AG04449 (cell line): ENCODE measurements at regions not wholly inside any gene's neighbourhood (a gene's known extent, or its start where the extent isn't known, plus 50 kb on each side); places are given as distances from the start of the nearest gene placed in this dataset.

Experiments used
- CTCF ChIA-PET: fragments of 350-600 bp; formaldehyde crosslinking; extraction: SDS; loops from one replicate; lab custom pipeline; 2021; ENCODE audit warnings: antibody characterized with exemption; lab: Yijun Ruan, JAX
- POLR2A ChIA-PET: fragments of 400-600, 350-600 bp; formaldehyde crosslinking; extraction: SDS; loops from one replicate; lab custom pipeline; 2020; ENCODE audit warnings: antibody characterized with exemption, inconsistent platforms; lab: Yijun Ruan, JAX
- DNase-seq: peaks from one replicate; pipeline ENCODE4 v3.0.0-alpha.2; 2010; ENCODE audit warnings: low read depth, low spot score
- H3K4me3 ChIP-seq: 2 replicates; pipeline ENCODE4 v1.5.1; 2011; ENCODE audit warnings: low read depth, mild to moderate bottlenecking, control low read depth, low read length
- TF ChIP-seq, protein P1 (sequence below): IDR thresholded peaks from one replicate; pipeline ENCODE4 v1.5.1; 2011; ENCODE audit warnings: mild to moderate bottlenecking, moderate library complexity, low read length, control low read depth, inconsistent platforms; ENCODE audit not compliant: insufficient read depth; ENCODE audit errors: missing control alignments

DNA sequence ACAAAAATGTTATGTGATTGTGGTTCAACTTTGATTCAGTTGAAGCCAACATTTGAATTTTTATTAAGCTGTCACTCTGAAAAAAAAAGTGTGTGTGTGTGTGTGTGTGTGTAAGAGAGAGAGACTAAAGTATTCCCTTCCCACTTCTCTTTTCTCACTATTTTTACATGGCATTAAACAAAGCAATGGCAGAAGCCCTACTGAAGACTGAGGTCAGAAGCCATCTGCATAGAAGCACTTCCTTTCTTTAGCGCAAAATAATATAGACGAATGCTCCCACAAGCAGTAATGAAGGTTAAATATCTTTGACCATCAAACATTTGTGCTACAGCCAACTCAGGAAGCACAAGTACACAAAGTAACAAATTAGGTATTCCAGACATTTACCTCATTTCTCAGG is 540.5 kb downstream of the KCTD16 start:
- CTCF ChIA-PET = no interaction called here

DNA sequence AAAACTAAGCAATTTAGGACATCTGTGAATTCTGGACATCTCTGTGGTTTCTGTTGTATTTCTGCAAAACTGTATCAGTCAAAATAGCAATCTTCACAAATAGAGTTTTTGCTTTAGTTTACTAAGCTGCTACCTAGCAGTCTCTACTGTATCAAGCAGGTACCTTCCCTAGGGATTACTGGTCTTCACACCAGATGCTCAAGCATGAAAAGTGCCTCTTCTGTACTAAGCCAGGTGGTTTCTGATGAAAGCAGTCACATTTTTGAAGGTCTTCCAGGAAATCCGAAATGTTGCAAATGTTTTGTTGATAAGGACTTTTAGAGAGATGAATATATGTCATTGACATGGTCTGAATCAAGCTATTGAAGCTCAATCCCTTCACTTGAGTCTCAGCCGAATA is 540.0 kb downstream of the KCTD16 start:
- H3K4me3 ChIP-seq = no peak overlapping the region
- TF ChIP-seq, protein P1, sequence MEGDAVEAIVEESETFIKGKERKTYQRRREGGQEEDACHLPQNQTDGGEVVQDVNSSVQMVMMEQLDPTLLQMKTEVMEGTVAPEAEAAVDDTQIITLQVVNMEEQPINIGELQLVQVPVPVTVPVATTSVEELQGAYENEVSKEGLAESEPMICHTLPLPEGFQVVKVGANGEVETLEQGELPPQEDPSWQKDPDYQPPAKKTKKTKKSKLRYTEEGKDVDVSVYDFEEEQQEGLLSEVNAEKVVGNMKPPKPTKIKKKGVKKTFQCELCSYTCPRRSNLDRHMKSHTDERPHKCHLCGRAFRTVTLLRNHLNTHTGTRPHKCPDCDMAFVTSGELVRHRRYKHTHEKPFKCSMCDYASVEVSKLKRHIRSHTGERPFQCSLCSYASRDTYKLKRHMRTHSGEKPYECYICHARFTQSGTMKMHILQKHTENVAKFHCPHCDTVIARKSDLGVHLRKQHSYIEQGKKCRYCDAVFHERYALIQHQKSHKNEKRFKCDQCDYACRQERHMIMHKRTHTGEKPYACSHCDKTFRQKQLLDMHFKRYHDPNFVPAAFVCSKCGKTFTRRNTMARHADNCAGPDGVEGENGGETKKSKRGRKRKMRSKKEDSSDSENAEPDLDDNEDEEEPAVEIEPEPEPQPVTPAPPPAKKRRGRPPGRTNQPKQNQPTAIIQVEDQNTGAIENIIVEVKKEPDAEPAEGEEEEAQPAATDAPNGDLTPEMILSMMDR = no peak
- ChIA-PET CTCF (no interaction called here), POLR2A (no interaction called here)
- no peak for DNase-seq

More for the DNA sequence above, 540.5 kb downstream of the KCTD16 start:
- POLR2A ChIA-PET = no interaction called here
- DNase-seq = no peak
- TF ChIP-seq, protein P1 = no peak
- no peak overlapping the region for H3K4me3 ChIP-seq

DNA sequence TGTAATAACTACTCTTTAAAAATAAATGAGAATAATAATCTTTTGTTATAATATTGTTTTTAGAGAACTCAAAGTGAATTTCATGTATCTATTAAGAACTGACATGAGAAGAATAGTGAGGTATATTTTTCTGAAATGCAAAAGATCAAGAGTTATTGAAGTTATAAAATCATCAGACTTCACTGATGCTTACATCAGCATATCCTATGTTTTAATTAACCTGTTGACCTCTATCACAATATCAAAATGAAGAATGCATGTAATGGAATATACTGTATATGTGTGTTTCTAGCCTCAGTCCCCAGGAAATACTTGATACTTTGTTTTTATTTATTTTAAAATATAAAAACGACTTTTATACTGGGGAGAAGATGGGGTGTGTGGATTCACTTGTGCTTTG is 533.1 kb downstream of the KCTD16 start:
- TF ChIP-seq, protein P1 = no peak

DNA sequence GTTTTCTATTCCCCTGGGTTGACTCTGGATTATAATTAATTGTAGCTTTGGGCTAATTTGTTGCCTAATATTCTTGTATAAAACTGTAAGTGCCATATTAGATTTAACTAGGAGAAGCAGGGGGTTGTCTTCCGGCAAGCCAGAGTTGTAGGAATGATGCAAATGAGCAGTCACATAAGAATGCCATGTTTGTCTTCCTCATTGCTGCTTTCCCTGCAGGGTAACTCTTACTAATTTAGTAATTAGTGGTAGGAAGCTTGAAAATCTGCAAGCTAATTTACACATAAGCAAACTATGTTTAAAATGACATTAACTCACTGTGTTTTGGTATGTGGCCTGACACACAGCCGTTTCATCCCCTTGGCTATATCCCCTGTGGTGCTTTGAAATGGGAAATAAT is 527.8 kb downstream of the KCTD16 start:
- no peak overlapping the region for H3K4me3 ChIP-seq
- DNase-seq = peak; percentile 3
- ChIA-PET POLR2A (no interaction called here), CTCF (interaction anchor here (0.5 to 1.1 kb wide), 3 partner anchors 15 to 1307 kb away, joined by 3 to 4 read pairs (median 3); no protein-coding TSS in a partner anchor)
- TF ChIP-seq, protein P1 = no peak

More for the DNA sequence above, 533.1 kb downstream of the KCTD16 start:
- H3K4me3 ChIP-seq = no peak overlapping the region
- ChIA-PET POLR2A (no interaction called here), CTCF (no interaction called here)
- no peak for DNase-seq

DNA sequence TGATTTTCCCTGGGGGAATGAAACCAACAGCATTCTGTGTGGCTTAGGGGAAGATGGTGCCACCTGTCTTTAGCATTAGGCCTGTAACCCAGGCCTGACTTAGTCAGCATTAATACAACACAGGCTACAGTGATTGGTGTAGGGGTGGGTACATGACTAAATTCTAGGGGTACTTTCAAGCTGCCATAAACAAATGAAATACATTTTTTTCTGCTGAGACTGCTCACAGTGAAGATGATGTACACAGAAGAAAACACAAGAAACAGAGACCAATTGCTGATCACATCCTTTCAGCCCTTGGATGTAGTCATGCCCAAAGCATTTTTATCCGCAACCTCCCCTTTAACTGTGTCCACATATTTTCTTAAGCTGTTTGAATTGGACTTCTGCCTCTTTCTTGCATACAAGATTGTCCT is 527.2 kb downstream of the KCTD16 start:
- ChIA-PET CTCF (interaction anchor here (0.5 to 1.1 kb wide), 3 partner anchors 15 to 1307 kb away, joined by 3 to 4 read pairs (median 3); no protein-coding TSS in a partner anchor), POLR2A (no interaction called here)
- H3K4me3 ChIP-seq = no peak overlapping the region
- TF ChIP-seq, protein P1 = peak; percentile 16
- DNase-seq = peak; percentile 93

DNA sequence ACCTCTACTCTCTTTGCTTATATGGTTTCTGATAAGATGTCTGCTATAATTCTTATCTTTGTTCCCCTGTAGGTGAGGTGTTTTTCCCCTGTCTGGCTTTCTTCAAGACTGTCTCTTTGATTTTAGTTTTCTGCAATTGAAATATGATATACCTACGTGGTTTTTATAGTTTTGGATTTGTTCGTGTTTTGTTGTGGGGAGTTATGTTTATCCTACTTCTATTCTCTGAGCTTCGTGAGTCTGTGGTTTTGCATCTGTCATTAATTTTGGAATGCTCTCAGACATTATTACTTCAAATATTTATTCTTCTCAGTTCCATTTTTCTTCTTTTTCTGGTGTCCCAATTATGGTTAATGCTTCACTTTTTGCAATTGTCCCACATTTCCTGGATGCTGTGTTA is 521.3 kb downstream of the KCTD16 start:
- H3K4me3 ChIP-seq = no peak overlapping the region
- CTCF ChIA-PET = no interaction called here
- POLR2A ChIA-PET = no interaction called here
- no peak for DNase-seq
- TF ChIP-seq, protein P1 = no peak
